ENCODE measurements at regions not wholly inside any gene's neighbourhood (a gene's known extent, or its start where the extent isn't known, plus 50 kb on each side); places are given as distances from the start of the nearest gene placed in this dataset.

DNA sequence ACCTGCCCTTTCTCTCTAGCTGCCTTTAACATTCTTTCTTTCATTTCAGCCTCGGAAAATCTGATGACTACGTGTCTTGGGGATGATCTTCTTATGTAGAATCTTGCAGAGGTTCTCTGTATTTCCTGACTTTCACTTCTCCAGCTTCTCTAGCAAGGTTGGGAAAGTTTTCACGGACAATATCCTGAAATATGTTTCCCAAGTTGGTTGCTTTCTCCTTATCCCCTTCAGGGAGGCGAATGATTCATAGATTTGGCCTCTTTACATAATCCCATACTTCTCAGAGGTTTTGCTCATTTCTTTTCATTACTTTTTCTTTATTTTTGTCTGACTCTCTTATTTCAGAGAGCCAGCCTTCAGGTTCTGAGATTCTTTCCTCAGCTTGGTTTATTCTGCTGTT lies 62.1 kb upstream of the CCDC54 start (continued):
- TF ChIP-seq, protein P1, sequence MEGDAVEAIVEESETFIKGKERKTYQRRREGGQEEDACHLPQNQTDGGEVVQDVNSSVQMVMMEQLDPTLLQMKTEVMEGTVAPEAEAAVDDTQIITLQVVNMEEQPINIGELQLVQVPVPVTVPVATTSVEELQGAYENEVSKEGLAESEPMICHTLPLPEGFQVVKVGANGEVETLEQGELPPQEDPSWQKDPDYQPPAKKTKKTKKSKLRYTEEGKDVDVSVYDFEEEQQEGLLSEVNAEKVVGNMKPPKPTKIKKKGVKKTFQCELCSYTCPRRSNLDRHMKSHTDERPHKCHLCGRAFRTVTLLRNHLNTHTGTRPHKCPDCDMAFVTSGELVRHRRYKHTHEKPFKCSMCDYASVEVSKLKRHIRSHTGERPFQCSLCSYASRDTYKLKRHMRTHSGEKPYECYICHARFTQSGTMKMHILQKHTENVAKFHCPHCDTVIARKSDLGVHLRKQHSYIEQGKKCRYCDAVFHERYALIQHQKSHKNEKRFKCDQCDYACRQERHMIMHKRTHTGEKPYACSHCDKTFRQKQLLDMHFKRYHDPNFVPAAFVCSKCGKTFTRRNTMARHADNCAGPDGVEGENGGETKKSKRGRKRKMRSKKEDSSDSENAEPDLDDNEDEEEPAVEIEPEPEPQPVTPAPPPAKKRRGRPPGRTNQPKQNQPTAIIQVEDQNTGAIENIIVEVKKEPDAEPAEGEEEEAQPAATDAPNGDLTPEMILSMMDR (conservative IDR thresholded peaks at IDR 0.05; ENCODE audit: low read depth in 2 of 2), result no peak
- TF ChIP-seq POLR2AphosphoS5 (IDR thresholded peaks at IDR 0.05; ENCODE audit: low read depth), result no peak
- no peak for TF ChIP-seq NANOG (IDR thresholded peaks at IDR 0.05; ENCODE audit: borderline replicate concordance)
- TF ChIP-seq ZNF114 (CRISPR knock-in tag; IDR thresholded peaks at IDR 0.05), result no peak
- TF ChIP-seq, protein P2, sequence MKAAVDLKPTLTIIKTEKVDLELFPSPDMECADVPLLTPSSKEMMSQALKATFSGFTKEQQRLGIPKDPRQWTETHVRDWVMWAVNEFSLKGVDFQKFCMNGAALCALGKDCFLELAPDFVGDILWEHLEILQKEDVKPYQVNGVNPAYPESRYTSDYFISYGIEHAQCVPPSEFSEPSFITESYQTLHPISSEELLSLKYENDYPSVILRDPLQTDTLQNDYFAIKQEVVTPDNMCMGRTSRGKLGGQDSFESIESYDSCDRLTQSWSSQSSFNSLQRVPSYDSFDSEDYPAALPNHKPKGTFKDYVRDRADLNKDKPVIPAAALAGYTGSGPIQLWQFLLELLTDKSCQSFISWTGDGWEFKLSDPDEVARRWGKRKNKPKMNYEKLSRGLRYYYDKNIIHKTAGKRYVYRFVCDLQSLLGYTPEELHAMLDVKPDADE (IDR thresholded peaks at IDR 0.05), result no peak

DNA sequence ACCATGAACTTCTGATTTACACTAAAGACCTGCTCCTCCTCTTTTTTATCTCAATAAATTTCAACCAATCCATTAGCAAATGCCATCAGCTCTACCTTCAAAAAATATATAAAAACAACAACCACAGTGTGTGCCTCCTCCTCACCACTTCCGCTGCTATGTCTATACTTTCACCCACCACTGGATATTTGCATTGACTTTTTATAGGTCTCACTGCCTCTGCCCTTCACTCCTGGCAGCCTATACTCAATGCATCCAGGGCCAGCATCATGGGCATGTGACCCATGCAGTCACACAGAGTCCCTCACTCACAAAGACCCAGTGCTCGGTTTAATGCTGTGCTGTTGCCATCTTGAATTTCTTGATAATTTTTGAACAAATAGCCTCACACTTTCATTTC lies 53.5 kb upstream of the CCDC54 start:
- Histone ChIP-seq H3K36me3 (ENCODE audit: insufficient read depth) (no peaks in the 10 kb centered on the region), H3K27me3 (ENCODE audit: insufficient read depth) (no peaks in the 10 kb centered on the region), H3K27ac (ENCODE audit: low read depth) (no peak overlapping the region), H3F3A (replicated peaks; ENCODE audit: low read depth) (no peaks in the 10 kb centered on the region), H2AFZ (no peak overlapping the region), H3K4me2 (no peak overlapping the region), H3K4me1 (ENCODE audit: insufficient read depth) (no peaks in the 10 kb centered on the region), H3K4me3 (no peak overlapping the region), H4K20me1 (replicated peaks; ENCODE audit: insufficient read depth) (no peaks in the 10 kb centered on the region), H3K79me2 (replicated peaks; ENCODE audit: insufficient read depth) (no peaks in the 10 kb centered on the region), H3K9me2 (ENCODE audit: insufficient read depth) (no peaks in the 10 kb centered on the region; the same call in 1 of the 2 replicates)
- ATAC-seq (no peak), DNase-seq (ENCODE audit: low spot score) (no peak)
- H3K36me3 Mint-ChIP-seq (ENCODE audit: low read depth), result no peaks in the 10 kb centered on the region
- no peak overlapping the region for H3K4me3 Mint-ChIP-seq
- peaks cover 1% of the 10 kb centered on the region for H3K27me3 Mint-ChIP-seq (ENCODE audit: insufficient read depth, low read depth, poor library complexity)
- no peak overlapping the region for H3K27ac Mint-ChIP-seq
- no peaks in the 10 kb centered on the region for H3K4me1 Mint-ChIP-seq
- H3K9me3 Mint-ChIP-seq, result no peaks in the 10 kb centered on the region
- TF ChIP-seq CREB1 (CRISPR knock-in tag; IDR thresholded peaks at IDR 0.05; ENCODE audit: low read depth) (no peak), POLR2AphosphoS5 (IDR thresholded peaks at IDR 0.05; ENCODE audit: low read depth) (no peak), ZNF331 (CRISPR knock-in tag; IDR thresholded peaks at IDR 0.05; ENCODE audit: low read depth) (no peak), NANOG (IDR thresholded peaks at IDR 0.05; ENCODE audit: borderline replicate concordance) (no peak), EZH2 (IDR thresholded peaks at IDR 0.05; ENCODE audit: low read depth, unreplicated experiment) (no peak), JUNB (IDR thresholded peaks at IDR 0.05; ENCODE audit: unreplicated experiment) (no peak), STAT1 (IDR thresholded peaks at IDR 0.05; ENCODE audit: unreplicated experiment) (no peak), EZH2phosphoT487 (IDR thresholded peaks at IDR 0.05; ENCODE audit: unreplicated experiment) (no peak), ZNF114 (CRISPR knock-in tag; IDR thresholded peaks at IDR 0.05) (no peak)
- TF ChIP-seq, protein P1 (conservative IDR thresholded peaks at IDR 0.05; ENCODE audit: low read depth in 2 of 2), result no peak
- TF ChIP-seq, protein P3, sequence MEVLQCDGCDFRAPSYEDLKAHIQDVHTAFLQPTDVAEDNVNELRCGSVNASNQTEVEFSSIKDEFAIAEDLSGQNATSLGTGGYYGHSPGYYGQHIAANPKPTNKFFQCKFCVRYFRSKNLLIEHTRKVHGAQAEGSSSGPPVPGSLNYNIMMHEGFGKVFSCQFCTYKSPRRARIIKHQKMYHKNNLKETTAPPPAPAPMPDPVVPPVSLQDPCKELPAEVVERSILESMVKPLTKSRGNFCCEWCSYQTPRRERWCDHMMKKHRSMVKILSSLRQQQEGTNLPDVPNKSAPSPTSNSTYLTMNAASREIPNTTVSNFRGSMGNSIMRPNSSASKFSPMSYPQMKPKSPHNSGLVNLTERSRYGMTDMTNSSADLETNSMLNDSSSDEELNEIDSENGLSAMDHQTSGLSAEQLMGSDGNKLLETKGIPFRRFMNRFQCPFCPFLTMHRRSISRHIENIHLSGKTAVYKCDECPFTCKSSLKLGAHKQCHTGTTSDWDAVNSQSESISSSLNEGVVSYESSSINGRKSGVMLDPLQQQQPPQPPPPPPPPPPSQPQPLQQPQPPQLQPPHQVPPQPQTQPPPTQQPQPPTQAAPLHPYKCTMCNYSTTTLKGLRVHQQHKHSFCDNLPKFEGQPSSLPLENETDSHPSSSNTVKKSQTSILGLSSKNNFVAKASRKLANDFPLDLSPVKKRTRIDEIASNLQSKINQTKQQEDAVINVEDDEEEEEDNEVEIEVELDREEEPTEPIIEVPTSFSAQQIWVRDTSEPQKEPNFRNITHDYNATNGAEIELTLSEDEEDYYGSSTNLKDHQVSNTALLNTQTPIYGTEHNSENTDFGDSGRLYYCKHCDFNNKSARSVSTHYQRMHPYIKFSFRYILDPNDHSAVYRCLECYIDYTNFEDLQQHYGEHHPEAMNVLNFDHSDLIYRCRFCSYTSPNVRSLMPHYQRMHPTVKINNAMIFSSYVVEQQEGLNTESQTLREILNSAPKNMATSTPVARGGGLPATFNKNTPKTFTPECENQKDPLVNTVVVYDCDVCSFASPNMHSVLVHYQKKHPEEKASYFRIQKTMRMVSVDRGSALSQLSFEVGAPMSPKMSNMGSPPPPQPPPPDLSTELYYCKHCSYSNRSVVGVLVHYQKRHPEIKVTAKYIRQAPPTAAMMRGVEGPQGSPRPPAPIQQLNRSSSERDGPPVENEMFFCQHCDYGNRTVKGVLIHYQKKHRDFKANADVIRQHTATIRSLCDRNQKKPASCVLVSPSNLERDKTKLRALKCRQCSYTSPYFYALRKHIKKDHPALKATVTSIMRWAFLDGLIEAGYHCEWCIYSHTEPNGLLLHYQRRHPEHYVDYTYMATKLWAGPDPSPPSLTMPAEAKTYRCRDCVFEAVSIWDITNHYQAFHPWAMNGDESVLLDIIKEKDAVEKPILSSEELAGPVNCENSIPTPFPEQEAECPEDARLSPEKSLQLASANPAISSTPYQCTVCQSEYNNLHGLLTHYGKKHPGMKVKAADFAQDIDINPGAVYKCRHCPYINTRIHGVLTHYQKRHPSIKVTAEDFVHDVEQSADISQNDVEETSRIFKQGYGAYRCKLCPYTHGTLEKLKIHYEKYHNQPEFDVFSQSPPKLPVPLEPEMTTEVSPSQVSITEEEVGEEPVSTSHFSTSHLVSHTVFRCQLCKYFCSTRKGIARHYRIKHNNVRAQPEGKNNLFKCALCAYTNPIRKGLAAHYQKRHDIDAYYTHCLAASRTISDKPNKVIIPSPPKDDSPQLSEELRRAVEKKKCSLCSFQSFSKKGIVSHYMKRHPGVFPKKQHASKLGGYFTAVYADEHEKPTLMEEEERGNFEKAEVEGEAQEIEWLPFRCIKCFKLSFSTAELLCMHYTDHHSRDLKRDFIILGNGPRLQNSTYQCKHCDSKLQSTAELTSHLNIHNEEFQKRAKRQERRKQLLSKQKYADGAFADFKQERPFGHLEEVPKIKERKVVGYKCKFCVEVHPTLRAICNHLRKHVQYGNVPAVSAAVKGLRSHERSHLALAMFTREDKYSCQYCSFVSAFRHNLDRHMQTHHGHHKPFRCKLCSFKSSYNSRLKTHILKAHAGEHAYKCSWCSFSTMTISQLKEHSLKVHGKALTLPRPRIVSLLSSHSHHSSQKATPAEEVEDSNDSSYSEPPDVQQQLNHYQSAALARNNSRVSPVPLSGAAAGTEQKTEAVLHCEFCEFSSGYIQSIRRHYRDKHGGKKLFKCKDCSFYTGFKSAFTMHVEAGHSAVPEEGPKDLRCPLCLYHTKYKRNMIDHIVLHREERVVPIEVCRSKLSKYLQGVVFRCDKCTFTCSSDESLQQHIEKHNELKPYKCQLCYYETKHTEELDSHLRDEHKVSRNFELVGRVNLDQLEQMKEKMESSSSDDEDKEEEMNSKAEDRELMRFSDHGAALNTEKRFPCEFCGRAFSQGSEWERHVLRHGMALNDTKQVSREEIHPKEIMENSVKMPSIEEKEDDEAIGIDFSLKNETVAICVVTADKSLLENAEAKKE (CRISPR knock-in tag; IDR thresholded peaks at IDR 0.05), result no peak

Measured in GM23338 (cell line).